ENCODE measurements at regions not wholly inside any gene's neighbourhood (a gene's known extent, or its start where the extent isn't known, plus 50 kb on each side); places are given as distances from the start of the nearest gene placed in this dataset.
A peak's percentile ranks its signal among the peaks of the same experiment; 100 is the strongest.

DNA sequence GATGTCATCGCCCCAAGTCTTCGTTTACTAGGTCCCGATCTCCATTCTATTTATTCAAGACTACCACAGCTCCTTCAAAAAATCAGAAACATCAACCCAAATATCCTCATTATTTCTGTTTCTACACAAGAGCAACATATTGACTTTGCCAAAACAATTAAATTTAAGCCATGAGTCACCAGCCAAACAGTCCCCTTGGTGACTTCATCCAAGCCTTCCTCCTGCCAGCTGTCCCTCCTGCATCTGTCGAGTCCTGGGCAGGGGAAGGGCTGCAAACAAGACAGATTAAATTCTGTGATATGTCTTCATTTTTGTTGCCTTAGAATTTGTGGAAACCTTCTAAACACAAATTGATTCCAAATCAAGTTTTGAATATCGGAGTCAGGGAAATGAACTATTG, 110.3 kb downstream of the SP3 start:
- 51% methylated on average over 5 of the region's 5 CpGs for WGBS (ENCODE audit: insufficient coverage, low coverage, low lambda C conversion rate, missing lambda C conversion rate)
- H3K4me1 ChIP-seq: peaks cover 0 to 10% (median 0%) of the 10 kb centered on the region in 4 donors
- no peak overlapping the region for H3K27ac ChIP-seq
- intact Hi-C loops (cut with DNase I): loop anchor here in 1 of 2 donors (5.0 kb wide), 1 partner anchor 147 kb away; no protein-coding TSS in a partner anchor
- ATAC-seq: peak in 2 of 4 donors; percentile 46 to 83
- H3K9me3 ChIP-seq: no peaks in the 10 kb centered on the region
- H3K36me3 ChIP-seq: no peaks in the 10 kb centered on the region
- H3K4me3 ChIP-seq: no peak overlapping the region
- DNase-seq: peak in 1 of 3 donors; percentile 52
- no peaks in the 10 kb centered on the region for H3K27me3 ChIP-seq
- TF ChIP-seq POLR2A (IDR thresholded peaks at IDR 0.05): no peak
- TF ChIP-seq, protein P1, sequence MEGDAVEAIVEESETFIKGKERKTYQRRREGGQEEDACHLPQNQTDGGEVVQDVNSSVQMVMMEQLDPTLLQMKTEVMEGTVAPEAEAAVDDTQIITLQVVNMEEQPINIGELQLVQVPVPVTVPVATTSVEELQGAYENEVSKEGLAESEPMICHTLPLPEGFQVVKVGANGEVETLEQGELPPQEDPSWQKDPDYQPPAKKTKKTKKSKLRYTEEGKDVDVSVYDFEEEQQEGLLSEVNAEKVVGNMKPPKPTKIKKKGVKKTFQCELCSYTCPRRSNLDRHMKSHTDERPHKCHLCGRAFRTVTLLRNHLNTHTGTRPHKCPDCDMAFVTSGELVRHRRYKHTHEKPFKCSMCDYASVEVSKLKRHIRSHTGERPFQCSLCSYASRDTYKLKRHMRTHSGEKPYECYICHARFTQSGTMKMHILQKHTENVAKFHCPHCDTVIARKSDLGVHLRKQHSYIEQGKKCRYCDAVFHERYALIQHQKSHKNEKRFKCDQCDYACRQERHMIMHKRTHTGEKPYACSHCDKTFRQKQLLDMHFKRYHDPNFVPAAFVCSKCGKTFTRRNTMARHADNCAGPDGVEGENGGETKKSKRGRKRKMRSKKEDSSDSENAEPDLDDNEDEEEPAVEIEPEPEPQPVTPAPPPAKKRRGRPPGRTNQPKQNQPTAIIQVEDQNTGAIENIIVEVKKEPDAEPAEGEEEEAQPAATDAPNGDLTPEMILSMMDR (IDR thresholded peaks at IDR 0.05): no peak

DNA sequence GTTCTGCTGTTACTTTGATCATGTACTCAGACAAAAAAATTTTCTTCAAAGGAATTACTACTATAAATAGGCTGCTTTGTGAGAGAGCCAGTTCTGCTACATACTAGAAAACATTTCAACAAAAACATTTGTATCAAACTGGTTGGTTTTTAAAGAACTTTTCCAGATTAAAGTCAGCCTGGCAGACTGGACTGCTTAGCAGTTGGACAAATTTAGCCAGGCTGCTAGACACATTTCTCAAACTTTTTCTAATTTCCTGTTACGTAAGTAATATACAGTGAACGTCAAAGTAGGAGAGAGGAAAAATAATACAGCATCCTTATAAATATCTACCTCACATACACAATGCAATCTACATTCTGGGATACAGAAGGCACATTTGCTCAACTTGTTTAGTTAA, 109.5 kb downstream of the SP3 start:
- 29% methylated on average over 2 of the region's 2 CpGs for WGBS (ENCODE audit: insufficient coverage, low coverage, low lambda C conversion rate, missing lambda C conversion rate)
- DNase-seq: no peak
- H3K4me1 ChIP-seq: peaks cover 0 to 10% (median 0%) of the 10 kb centered on the region in 4 donors
- no peak overlapping the region for H3K27ac ChIP-seq
- H3K4me3 ChIP-seq: no peak overlapping the region
- H3K9me3 ChIP-seq: no peaks in the 10 kb centered on the region
- intact Hi-C loops (cut with DNase I): no loop called here
- ATAC-seq: no peak
- no peaks in the 10 kb centered on the region for H3K36me3 ChIP-seq
- no peak for TF ChIP-seq POLR2A (IDR thresholded peaks at IDR 0.05)
- TF ChIP-seq, protein P1 (IDR thresholded peaks at IDR 0.05): no peak
- H3K27me3 ChIP-seq: no peaks in the 10 kb centered on the region

Small RNA genes in the stretch of these regions (small RNA-seq; reads per million reads assigned to genes)
- gene AC013410.2: 0 reads per million in 2 experiments

Data from right lobe of liver (tissue), 6 donors.